SK-N-SH treated with all-trans-retinoic acid at 6 μM for 48 hours (cell line): ENCODE measurements at regions not wholly inside any gene's neighbourhood (a gene's known extent, or its start where the extent isn't known, plus 50 kb on each side); places are given as distances from the start of the nearest gene placed in this dataset.

Source experiments
- ATAC-seq: fragments of 200-7000 bp; cut with Tn5 transposase; 3 replicates; pipeline ENCODE4 v1.9.1; 2020; ENCODE audit warnings: mild to moderate bottlenecking, moderate library complexity
- ARNTL ChIP-seq: fragments of 450-650 bp; formaldehyde crosslinking; IDR thresholded peaks from 2 replicates; pipeline ENCODE4 v1.5.0; 2020; ENCODE audit warnings: low read depth, mild to moderate bottlenecking, moderate library complexity, borderline replicate concordance
- CSDC2 ChIP-seq: fragments of 250-450 bp; sonication (Bioruptor Pico); IDR thresholded peaks from 2 replicates; pipeline ENCODE4 v1.5.0; 2020; ENCODE audit warnings: mild to moderate bottlenecking, moderate library complexity
- ESRRG ChIP-seq: fragments of 250-450 bp; sonication (Bioruptor Pico); IDR thresholded peaks from 2 replicates; pipeline ENCODE4 v1.6.1; 2021; ENCODE audit warnings: mild to moderate bottlenecking
- GLIS3 ChIP-seq: fragments of 250-450 bp; sonication (Bioruptor Pico); IDR thresholded peaks from 2 replicates; pipeline ENCODE4 v1.5.0; 2020; ENCODE audit warnings: mild to moderate bottlenecking, moderate library complexity
- ISL1 ChIP-seq: fragments of 250-450 bp; sonication (Bioruptor Pico); IDR thresholded peaks from 2 replicates; pipeline ENCODE4 v2.1.2; 2022; ENCODE audit warnings: mild to moderate bottlenecking, moderate library complexity
- OSR1 ChIP-seq: fragments of 250-450 bp; sonication (Bioruptor Pico); IDR thresholded peaks from 2 replicates; pipeline ENCODE4 v1.8.0; 2022; ENCODE audit warnings: moderate library complexity, mild to moderate bottlenecking, inconsistent platforms
- PPARA ChIP-seq: fragments of 250-450 bp; sonication (Bioruptor Pico); IDR thresholded peaks from 2 replicates; pipeline ENCODE4 v1.5.0; 2020; ENCODE audit warnings: mild to moderate bottlenecking, borderline replicate concordance
- RARB ChIP-seq: fragments of 250-450 bp; sonication (Bioruptor Pico); IDR thresholded peaks from 2 replicates; pipeline ENCODE4 v1.8.0; 2021; ENCODE audit warnings: mild to moderate bottlenecking, moderate library complexity
- SNAI2 ChIP-seq: fragments of 250-450 bp; sonication (Bioruptor Pico); IDR thresholded peaks from 2 replicates; pipeline ENCODE4 v1.5.0; 2020; ENCODE audit warnings: mild to moderate bottlenecking, moderate library complexity
- TCF4 ChIP-seq: fragments of 250-450 bp; sonication (Bioruptor Pico); IDR thresholded peaks from 2 replicates; pipeline ENCODE4 v1.8.0; 2021; ENCODE audit warnings: mild to moderate bottlenecking, moderate library complexity, borderline replicate concordance
- TOX ChIP-seq: fragments of 250-450 bp; sonication (Bioruptor Pico); IDR thresholded peaks from 2 replicates; pipeline ENCODE4 v1.8.0; 2021; ENCODE audit warnings: mild to moderate bottlenecking, moderate library complexity, borderline replicate concordance
- ZC3H10 ChIP-seq: fragments of 250-450 bp; sonication (Bioruptor Pico); IDR thresholded peaks from 2 replicates; pipeline ENCODE4 v1.5.1; 2021; ENCODE audit warnings: mild to moderate bottlenecking, moderate library complexity
- ZFP3 ChIP-seq: fragments of 250-450 bp; sonication (Bioruptor Pico); IDR thresholded peaks from 2 replicates; pipeline ENCODE4 v1.5.0; 2020; ENCODE audit warnings: mild to moderate bottlenecking, moderate library complexity
- ZFP30 ChIP-seq: fragments of 450-650 bp; formaldehyde crosslinking; IDR thresholded peaks from 2 replicates; pipeline ENCODE4 v1.5.0; 2022; ENCODE audit warnings: mild to moderate bottlenecking, moderate library complexity
- ZNF565 ChIP-seq: fragments of 450-650 bp; formaldehyde crosslinking; conservative IDR thresholded peaks from 2 replicates; pipeline ENCODE4 v1.5.0; 2020; ENCODE audit warnings: low read depth, mild to moderate bottlenecking, moderate library complexity
- ZNF8 ChIP-seq: fragments of 450-650 bp; formaldehyde crosslinking; IDR thresholded peaks from 2 replicates; pipeline ENCODE4 v1.5.0; 2020; ENCODE audit warnings: mild to moderate bottlenecking, moderate library complexity
- TF ChIP-seq, protein P1 (sequence below): fragments of 250-450 bp; sonication (Bioruptor Pico); IDR thresholded peaks from 2 replicates; pipeline ENCODE4 v1.5.1; 2020; ENCODE audit warnings: low read depth, mild to moderate bottlenecking, moderate library complexity
- TF ChIP-seq, protein P2 (sequence below): fragments of 250-450 bp; sonication (Bioruptor Pico); IDR thresholded peaks from 2 replicates; pipeline ENCODE4 v1.5.1; 2021; ENCODE audit warnings: mild to moderate bottlenecking, moderate library complexity
- TF ChIP-seq, protein P3 (sequence below): fragments of 250-450 bp; sonication (Bioruptor Pico); IDR thresholded peaks from 2 replicates; pipeline ENCODE4 v1.8.0; 2020; ENCODE audit warnings: mild to moderate bottlenecking, moderate library complexity, borderline replicate concordance
- TF ChIP-seq, protein P4 (sequence below): fragments of 250-450 bp; sonication (Bioruptor Pico); IDR thresholded peaks from 2 replicates; pipeline ENCODE4 v1.8.0; 2021; ENCODE audit warnings: low read depth, mild to moderate bottlenecking, moderate library complexity, borderline replicate concordance

DNA sequence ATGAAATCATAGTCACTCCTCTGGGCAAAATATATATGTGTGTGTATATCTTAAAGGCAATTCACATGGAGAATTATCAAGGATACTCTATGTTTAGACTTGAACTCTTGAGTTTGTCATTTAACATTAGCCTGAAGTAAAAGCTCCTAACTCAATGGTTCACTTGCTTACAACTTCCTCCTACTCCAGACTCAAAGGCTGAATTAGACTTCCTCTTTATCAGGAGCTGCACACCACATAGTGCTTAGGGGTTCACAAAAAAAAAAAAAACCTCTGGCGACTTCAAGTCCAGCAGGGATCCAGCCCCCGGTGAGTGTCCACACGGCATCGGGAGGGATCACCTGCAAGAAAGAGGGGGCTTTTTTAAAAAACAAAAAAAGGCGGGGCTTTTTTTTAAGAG lies 68.2 kb upstream of the LSM14A start:
- TF ChIP-seq PPARA (CRISPR knock-in tag) = no peak
- no peak for TF ChIP-seq ZC3H10 (CRISPR knock-in tag)
- TF ChIP-seq ZNF565 (CRISPR knock-in tag) = no peak
- TF ChIP-seq OSR1 (CRISPR knock-in tag) = no peak
- TF ChIP-seq ZFP30 = no peak
- TF ChIP-seq, protein P1, sequence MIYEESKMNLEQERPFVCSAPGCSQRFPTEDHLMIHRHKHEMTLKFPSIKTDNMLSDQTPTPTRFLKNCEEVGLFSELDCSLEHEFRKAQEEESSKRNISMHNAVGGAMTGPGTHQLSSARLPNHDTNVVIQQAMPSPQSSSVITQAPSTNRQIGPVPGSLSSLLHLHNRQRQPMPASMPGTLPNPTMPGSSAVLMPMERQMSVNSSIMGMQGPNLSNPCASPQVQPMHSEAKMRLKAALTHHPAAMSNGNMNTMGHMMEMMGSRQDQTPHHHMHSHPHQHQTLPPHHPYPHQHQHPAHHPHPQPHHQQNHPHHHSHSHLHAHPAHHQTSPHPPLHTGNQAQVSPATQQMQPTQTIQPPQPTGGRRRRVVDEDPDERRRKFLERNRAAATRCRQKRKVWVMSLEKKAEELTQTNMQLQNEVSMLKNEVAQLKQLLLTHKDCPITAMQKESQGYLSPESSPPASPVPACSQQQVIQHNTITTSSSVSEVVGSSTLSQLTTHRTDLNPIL (CRISPR knock-in tag) = no peak
- ATAC-seq = no peak

DNA sequence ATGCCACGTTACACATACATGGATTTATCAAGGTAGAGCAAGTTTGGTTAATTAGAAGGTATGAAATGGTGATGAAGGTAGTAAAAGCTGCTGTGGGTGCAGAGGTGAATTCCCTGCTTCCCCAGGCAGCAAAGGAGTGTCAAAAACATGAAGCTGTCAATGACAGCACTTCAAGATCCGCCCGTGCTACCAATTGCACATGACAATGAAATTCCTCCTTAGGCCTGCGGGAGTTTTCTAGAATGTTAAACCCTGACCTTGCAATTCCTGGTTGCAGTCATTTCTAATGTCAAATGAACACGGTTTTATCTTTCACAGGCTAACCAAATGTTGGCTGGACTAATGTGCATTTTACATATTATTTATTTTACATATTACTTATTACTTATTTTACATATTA lies 67.7 kb upstream of the LSM14A start:
- TF ChIP-seq RARB (CRISPR knock-in tag) (no peak), ZFP30 (no peak), GLIS3 (CRISPR knock-in tag) (no peak), OSR1 (CRISPR knock-in tag) (no peak), ZC3H10 (CRISPR knock-in tag) (no peak), PPARA (CRISPR knock-in tag) (no peak), TOX (no peak), ARNTL (CRISPR knock-in tag) (no peak), ZNF8 (CRISPR knock-in tag) (no peak), TCF4 (no peak), ESRRG (CRISPR knock-in tag) (no peak), ZFP3 (CRISPR knock-in tag) (no peak), ZNF565 (CRISPR knock-in tag) (no peak), ISL1 (CRISPR knock-in tag) (no peak), CSDC2 (no peak)
- TF ChIP-seq, protein P1 (CRISPR knock-in tag) = no peak
- TF ChIP-seq, protein P2, sequence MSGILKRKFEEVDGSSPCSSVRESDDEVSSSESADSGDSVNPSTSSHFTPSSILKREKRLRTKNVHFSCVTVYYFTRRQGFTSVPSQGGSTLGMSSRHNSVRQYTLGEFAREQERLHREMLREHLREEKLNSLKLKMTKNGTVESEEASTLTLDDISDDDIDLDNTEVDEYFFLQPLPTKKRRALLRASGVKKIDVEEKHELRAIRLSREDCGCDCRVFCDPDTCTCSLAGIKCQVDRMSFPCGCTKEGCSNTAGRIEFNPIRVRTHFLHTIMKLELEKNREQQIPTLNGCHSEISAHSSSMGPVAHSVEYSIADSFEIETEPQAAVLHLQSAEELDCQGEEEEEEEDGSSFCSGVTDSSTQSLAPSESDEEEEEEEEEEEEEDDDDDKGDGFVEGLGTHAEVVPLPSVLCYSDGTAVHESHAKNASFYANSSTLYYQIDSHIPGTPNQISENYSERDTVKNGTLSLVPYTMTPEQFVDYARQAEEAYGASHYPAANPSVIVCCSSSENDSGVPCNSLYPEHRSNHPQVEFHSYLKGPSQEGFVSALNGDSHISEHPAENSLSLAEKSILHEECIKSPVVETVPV (CRISPR knock-in tag) = no peak
- TF ChIP-seq, protein P3, sequence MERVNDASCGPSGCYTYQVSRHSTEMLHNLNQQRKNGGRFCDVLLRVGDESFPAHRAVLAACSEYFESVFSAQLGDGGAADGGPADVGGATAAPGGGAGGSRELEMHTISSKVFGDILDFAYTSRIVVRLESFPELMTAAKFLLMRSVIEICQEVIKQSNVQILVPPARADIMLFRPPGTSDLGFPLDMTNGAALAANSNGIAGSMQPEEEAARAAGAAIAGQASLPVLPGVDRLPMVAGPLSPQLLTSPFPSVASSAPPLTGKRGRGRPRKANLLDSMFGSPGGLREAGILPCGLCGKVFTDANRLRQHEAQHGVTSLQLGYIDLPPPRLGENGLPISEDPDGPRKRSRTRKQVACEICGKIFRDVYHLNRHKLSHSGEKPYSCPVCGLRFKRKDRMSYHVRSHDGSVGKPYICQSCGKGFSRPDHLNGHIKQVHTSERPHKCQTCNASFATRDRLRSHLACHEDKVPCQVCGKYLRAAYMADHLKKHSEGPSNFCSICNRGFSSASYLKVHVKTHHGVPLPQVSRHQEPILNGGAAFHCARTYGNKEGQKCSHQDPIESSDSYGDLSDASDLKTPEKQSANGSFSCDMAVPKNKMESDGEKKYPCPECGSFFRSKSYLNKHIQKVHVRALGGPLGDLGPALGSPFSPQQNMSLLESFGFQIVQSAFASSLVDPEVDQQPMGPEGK = no peak
- TF ChIP-seq, protein P4, sequence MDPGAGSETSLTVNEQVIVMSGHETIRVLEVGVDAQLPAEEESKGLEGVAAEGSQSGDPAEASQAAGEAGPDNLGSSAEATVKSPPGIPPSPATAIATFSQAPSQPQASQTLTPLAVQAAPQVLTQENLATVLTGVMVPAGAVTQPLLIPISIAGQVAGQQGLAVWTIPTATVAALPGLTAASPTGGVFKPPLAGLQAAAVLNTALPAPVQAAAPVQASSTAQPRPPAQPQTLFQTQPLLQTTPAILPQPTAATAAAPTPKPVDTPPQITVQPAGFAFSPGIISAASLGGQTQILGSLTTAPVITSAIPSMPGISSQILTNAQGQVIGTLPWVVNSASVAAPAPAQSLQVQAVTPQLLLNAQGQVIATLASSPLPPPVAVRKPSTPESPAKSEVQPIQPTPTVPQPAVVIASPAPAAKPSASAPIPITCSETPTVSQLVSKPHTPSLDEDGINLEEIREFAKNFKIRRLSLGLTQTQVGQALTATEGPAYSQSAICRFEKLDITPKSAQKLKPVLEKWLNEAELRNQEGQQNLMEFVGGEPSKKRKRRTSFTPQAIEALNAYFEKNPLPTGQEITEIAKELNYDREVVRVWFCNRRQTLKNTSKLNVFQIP (CRISPR knock-in tag) = no peak
- no peak for ATAC-seq

DNA sequence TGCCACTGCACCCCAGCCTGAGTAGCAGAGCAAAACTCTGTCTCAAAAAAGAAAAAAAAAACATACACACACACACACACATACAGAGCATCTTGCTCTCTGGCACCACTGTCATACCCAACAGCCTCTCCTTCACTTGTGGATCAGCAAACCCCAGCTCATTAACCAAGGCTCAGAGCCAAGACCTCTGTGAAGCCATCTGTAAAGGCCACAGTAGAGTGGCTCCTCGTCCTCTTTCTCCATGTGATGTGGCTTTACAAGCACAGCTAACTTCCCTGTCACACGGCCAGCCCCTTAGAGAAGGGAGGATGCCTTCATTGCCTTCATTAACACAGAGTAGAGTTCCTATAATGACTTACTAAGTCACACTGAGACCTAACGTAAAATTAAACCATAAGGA lies 62.7 kb upstream of the LSM14A start:
- ATAC-seq = no peak
- TF ChIP-seq SNAI2 (CRISPR knock-in tag) (no peak), OSR1 (CRISPR knock-in tag) (no peak), ZFP3 (CRISPR knock-in tag) (no peak), ZNF565 (CRISPR knock-in tag) (no peak), CSDC2 (no peak), TOX (no peak), ZNF8 (CRISPR knock-in tag) (no peak), ZC3H10 (CRISPR knock-in tag) (no peak), PPARA (CRISPR knock-in tag) (no peak), RARB (CRISPR knock-in tag) (no peak), GLIS3 (CRISPR knock-in tag) (no peak)
- TF ChIP-seq, protein P2 (CRISPR knock-in tag) = no peak
- TF ChIP-seq, protein P1 (CRISPR knock-in tag) = no peak
